H1 (cell line): ENCODE measurements at regions not wholly inside any gene's neighbourhood (a gene's known extent, or its start where the extent isn't known, plus 50 kb on each side); places are given as distances from the start of the nearest gene placed in this dataset.
A peak's percentile ranks its signal among the peaks of the same experiment; 100 is the strongest.

Experiments
- CTCF ChIA-PET: fragments of 300-600 bp; sonication (Branson Sonifier 250); formaldehyde crosslinking; loops from one replicate; lab custom pipeline; 2021; ENCODE audit not compliant: partially characterized antibody; lab: Charles Lee
- POLR2A ChIA-PET: fragments of 300-600 bp; sonication (Branson Sonifier 250); formaldehyde crosslinking; loops from one replicate; lab custom pipeline; 2021; ENCODE audit warnings: inconsistent platforms; ENCODE audit not compliant: partially characterized antibody; lab: Charles Lee
- DNase-seq, 2 experiments: peaks; one replicate each; pipeline versions ENCODE4 v3.0.0 to v3.0.0-alpha.2; 2010 to 2022; ENCODE audit warnings: low spot score in 2 of 2, low read depth in 1 of 2, mixed read lengths in 1 of 2
- FAIRE-seq: peaks from 2 replicates; lab custom pipeline; 2011; peaks lifted over from hg19 to GRCh38; lab: Jason Lieb, UNC
- H2AFZ ChIP-seq: 2 replicates; pipeline ENCODE4 v1.8.1; 2012; ENCODE audit warnings: low read length, inconsistent platforms
- H2AK5ac ChIP-seq: 2 replicates; pipeline ENCODE4 v1.6.1; 2013; ENCODE audit warnings: low read depth, low read length
- H2BK120ac ChIP-seq: replicated peaks from 2 replicates; pipeline ENCODE3; 2013; ENCODE audit warnings: low read depth, low read length, inconsistent platforms
- H2BK12ac ChIP-seq: 2 replicates; pipeline ENCODE4 v1.6.1; 2013; ENCODE audit warnings: low read depth, low read length
- H2BK15ac ChIP-seq: 2 replicates; pipeline ENCODE4 v1.6.1; 2013; ENCODE audit warnings: low read length
- H2BK20ac ChIP-seq: 2 replicates; pipeline ENCODE4 v1.6.1; 2013; ENCODE audit warnings: low read length
- H2BK5ac ChIP-seq: 2 replicates; pipeline ENCODE4 v1.6.1; 2013; ENCODE audit warnings: low read depth, low read length
- H3K14ac ChIP-seq: 2 replicates; pipeline ENCODE4 v1.6.1; 2013; ENCODE audit warnings: inconsistent platforms; ENCODE audit not compliant: insufficient read length
- H3K18ac ChIP-seq: 2 replicates; pipeline ENCODE4 v1.6.1; 2013; ENCODE audit warnings: low read length; ENCODE audit errors: extremely low read depth
- H3K23ac ChIP-seq: 2 replicates; pipeline ENCODE4 v1.6.1; 2013; ENCODE audit warnings: inconsistent platforms; ENCODE audit not compliant: insufficient read length
- H3K23me2 ChIP-seq: 2 replicates; pipeline ENCODE4 v1.6.1; 2013; ENCODE audit warnings: low read depth, low read length
- H3K27ac ChIP-seq: 2 replicates; pipeline ENCODE4 v1.6.1; 2011; ENCODE audit warnings: low read depth, low read length, inconsistent platforms
- H3K27me3 ChIP-seq, 4 experiments: replicated peaks in 1 of 4; 1 replicate in 1 of 4; 2 replicates in 3 of 4; pipeline versions ENCODE4 v1.6.1 to v1.8.1; 2011 to 2013; ENCODE audit warnings: low read length in 3 of 4, mild to moderate bottlenecking in 3 of 4, inconsistent platforms in 2 of 4, mixed read lengths in 2 of 4, moderate library complexity in 1 of 4; ENCODE audit not compliant: control insufficient read depth in 3 of 4, insufficient read depth in 3 of 4; ENCODE audit errors: extremely low read depth in 1 of 4
- H3K36me3 ChIP-seq, 4 experiments: 2 replicates each; pipeline versions ENCODE4 v1.6.1 to v1.8.1; 2011 to 2013; ENCODE audit warnings: mild to moderate bottlenecking in 4 of 4, low read length in 3 of 4, moderate library complexity in 2 of 4, control low read depth in 1 of 4, inconsistent platforms in 1 of 4; ENCODE audit not compliant: insufficient read depth in 4 of 4, control insufficient read depth in 2 of 4
- H3K4ac ChIP-seq: replicated peaks from 2 replicates; pipeline ENCODE3; 2013; ENCODE audit warnings: low read length, low read depth, mixed read lengths, inconsistent platforms; ENCODE audit not compliant: insufficient read length
- H3K4me1 ChIP-seq, 4 experiments: replicated peaks in 1 of 4; 1 replicate in 1 of 4; 2 replicates in 3 of 4; pipeline versions ENCODE4 v1.6.1 to v1.8.1; 2011 to 2013; ENCODE audit warnings: low read length in 3 of 4, inconsistent platforms in 2 of 4, mixed read lengths in 1 of 4; ENCODE audit not compliant: insufficient read depth in 4 of 4, control insufficient read depth in 3 of 4
- H3K4me2 ChIP-seq, 2 experiments: 2 replicates each; pipeline versions ENCODE4 v1.6.1 to v1.8.1; 2011 to 2013; ENCODE audit warnings: low read depth in 2 of 2, low read length in 2 of 2, control low read depth in 1 of 2, inconsistent platforms in 1 of 2, mild to moderate bottlenecking in 1 of 2; ENCODE audit not compliant: insufficient read depth in 1 of 2
- H3K4me3 ChIP-seq, 4 experiments: fragments of 200-600, 300-600 bp in 1 of 4; sonication (generic), shearing (Covaris generic), sonication (Bioruptor Twin) in 1 of 4; 2 replicates each; pipeline versions ENCODE4 v1.5.1 to v1.8.1; 2011 to 2016; ENCODE audit warnings: low read length in 4 of 4, low read depth in 3 of 4, control low read depth in 2 of 4, inconsistent platforms in 2 of 4, mild to moderate bottlenecking in 2 of 4, mixed read lengths in 1 of 4, moderate library complexity in 1 of 4; ENCODE audit not compliant: insufficient read depth in 2 of 4; ENCODE audit errors: extremely low read depth in 1 of 4
- H3K56ac ChIP-seq: replicated peaks from 2 replicates; pipeline ENCODE3; 2013; ENCODE audit warnings: low read depth, mild to moderate bottlenecking, mixed read lengths, low read length, inconsistent platforms; ENCODE audit not compliant: insufficient read length
- H3K79me1 ChIP-seq: 2 replicates; pipeline ENCODE4 v1.6.1; 2013; ENCODE audit warnings: low read depth, low read length, control low read depth
- H3K79me2 ChIP-seq, 2 experiments: 2 replicates each; pipeline versions ENCODE4 v1.6.1 to v1.8.1; 2012 to 2013; ENCODE audit warnings: low read length in 2 of 2, mild to moderate bottlenecking in 2 of 2, inconsistent platforms in 1 of 2; ENCODE audit not compliant: insufficient read depth in 2 of 2, control insufficient read depth in 1 of 2
- H3K9ac ChIP-seq, 4 experiments: replicated peaks in 1 of 4; 1 replicate in 1 of 4; 2 replicates in 3 of 4; pipeline versions ENCODE4 v1.6.1 to v1.8.1; 2011 to 2013; ENCODE audit warnings: low read depth in 3 of 4, low read length in 3 of 4, control low read depth in 2 of 4, mild to moderate bottlenecking in 2 of 4, moderate library complexity in 2 of 4, inconsistent platforms in 1 of 4; ENCODE audit errors: extremely low read depth in 1 of 4
- H3K9me3 ChIP-seq, 2 experiments: 2 replicates each; pipeline versions ENCODE4 v1.6.1 to v1.8.1; 2012 to 2013; ENCODE audit warnings: mild to moderate bottlenecking in 2 of 2, moderate library complexity in 2 of 2, control low read depth in 1 of 2, inconsistent platforms in 1 of 2, low read depth in 1 of 2, low read length in 1 of 2, mixed read lengths in 1 of 2; ENCODE audit not compliant: insufficient read depth in 2 of 2
- H4K20me1 ChIP-seq, 2 experiments: replicated peaks in 1 of 2; 2 replicates each; pipeline versions ENCODE3 to v1.8.1; 2011 to 2013; ENCODE audit warnings: inconsistent platforms in 2 of 2, low read length in 2 of 2, mild to moderate bottlenecking in 1 of 2; ENCODE audit not compliant: insufficient read depth in 2 of 2, control insufficient read depth in 1 of 2
- H4K5ac ChIP-seq: 2 replicates; pipeline ENCODE4 v1.6.1; 2013; ENCODE audit warnings: low read length, low read depth, mixed read lengths, inconsistent platforms; ENCODE audit not compliant: insufficient read length
- H4K8ac ChIP-seq: 2 replicates; pipeline ENCODE4 v1.8.0; 2013; ENCODE audit warnings: mild to moderate bottlenecking, moderate library complexity, low read length, inconsistent platforms; ENCODE audit not compliant: insufficient read depth; ENCODE audit errors: extremely low read depth
- H4K91ac ChIP-seq: replicated peaks from 2 replicates; pipeline ENCODE3; 2013; ENCODE audit warnings: low read length, mixed read lengths, inconsistent platforms; ENCODE audit not compliant: insufficient read length
- ATF2 ChIP-seq: IDR thresholded peaks from 2 replicates; pipeline ENCODE4 v1.6.1; 2012; ENCODE audit warnings: low read length, inconsistent platforms
- CHD1 ChIP-seq: IDR thresholded peaks from 2 replicates; pipeline ENCODE4 v1.6.1; 2012; ENCODE audit warnings: low read depth, low read length, improper control_type of control experiment
- CHD2 ChIP-seq: IDR thresholded peaks from 2 replicates; pipeline ENCODE4 v1.6.1; 2012; ENCODE audit warnings: low read length, improper control_type of control experiment
- CREB1 ChIP-seq: IDR thresholded peaks from 2 replicates; pipeline ENCODE4 v1.6.1; 2012; ENCODE audit warnings: inconsistent platforms
- KDM1A ChIP-seq: fragments of 200-600, 300-600 bp; sonication (generic); IDR thresholded peaks from 2 replicates; pipeline ENCODE4 v1.7.1; 2016; ENCODE audit warnings: mild to moderate bottlenecking, low read length, borderline replicate concordance
- KDM5A ChIP-seq: fragments of 200-600 bp; IDR thresholded peaks from 2 replicates; pipeline ENCODE4 v1.7.1; 2012; ENCODE audit warnings: mild to moderate bottlenecking, low read length, inconsistent platforms, mixed read lengths
- RXRA ChIP-seq: IDR thresholded peaks from 2 replicates; pipeline ENCODE4 v1.6.1; 2011; ENCODE audit warnings: low read depth, mild to moderate bottlenecking, low read length, moderate library complexity; ENCODE audit not compliant: insufficient read depth
- SAP30 ChIP-seq: fragments of 300-600 bp; sonication (generic); IDR thresholded peaks from 2 replicates; pipeline ENCODE4 v1.7.1; 2012; ENCODE audit warnings: low read length, moderate library complexity, mild to moderate bottlenecking, inconsistent platforms; ENCODE audit not compliant: insufficient read depth, insufficient replicate concordance
- SRF ChIP-seq: IDR thresholded peaks from 2 replicates; pipeline ENCODE4 v1.6.1; 2011; ENCODE audit warnings: mild to moderate bottlenecking, low read depth, low read length, moderate library complexity
- WGBS, 2 experiments: shearing (Covaris generic) in 1 of 2; methylation state at CpG; one replicate each; pipeline versions ENCODE4 v1.1.6 to v1.1.7; 2013 to 2015; ENCODE audit warnings: low lambda C conversion rate in 2 of 2, mixed read lengths in 2 of 2, inconsistent platforms in 1 of 2, low coverage in 1 of 2, missing lambda C conversion rate in 1 of 2; ENCODE audit not compliant: insufficient replicate concordance in 2 of 2, insufficient coverage in 1 of 2, insufficient read length in 1 of 2; ENCODE audit errors: extremely low coverage in 1 of 2, missing lambda C conversion rate in 1 of 2; 5-methylcytosine and 5-hydroxymethylcytosine counted together

GRCh38 chr6:163637524-163637923 is 223.0 kb downstream of the QKI start:
- CTCF ChIA-PET: no interaction called here
- Histone ChIP-seq H3K9me3 (0 out of 4 replicates have a peak, but pooled peaks cover 0 to 3% of the 10 kb centered on the region in 2 experiments), H3K36me3 (no peaks in the 10 kb centered on the region), H3K56ac (no peak overlapping the region), H2AFZ (no peak overlapping the region), H3K9ac (no peak overlapping the region), H2BK5ac (no peak overlapping the region), H3K4me2 (no peak overlapping the region), H4K5ac (no peak overlapping the region), H2BK12ac (no peak overlapping the region), H4K8ac (no peak overlapping the region), H2BK20ac (0 out of 2 replicates have a peak overlapping the region, but pooled peaks have one; percentile 41), H2BK15ac (no peak overlapping the region), H4K20me1 (peaks cover 0 to 2% of the 10 kb centered on the region in 2 experiments), H3K79me1 (no peaks in the 10 kb centered on the region), H3K23ac (no peak overlapping the region), H3K23me2 (peaks cover 3% of the 10 kb centered on the region; the same call in 1 of the 2 replicates), H2BK120ac (no peak overlapping the region), H3K14ac (no peak overlapping the region), H3K4me3 (no peak overlapping the region), H3K27ac (no peak overlapping the region), H3K79me2 (no peaks in the 10 kb centered on the region; a peak in 1 of 4 replicates), H3K27me3 (no peaks in the 10 kb centered on the region), H3K18ac (no peak overlapping the region), H2AK5ac (no peak overlapping the region), H3K4me1 (peaks cover 5 to 20% (median 13%) of the 10 kb centered on the region in 4 experiments), H3K4ac (no peak overlapping the region), H4K91ac (no peak overlapping the region)
- no peak for FAIRE-seq
- POLR2A ChIA-PET: no interaction called here
- no peak for DNase-seq
- WGBS, 2 experiments: 77% methylated on average over 3 of the region's 3 CpGs; no CpG with 5 or more reads in 1 of the 2 experiments
- TF ChIP-seq RXRA (no peak), CREB1 (no peak), CHD1 (no peak), KDM5A (no peak), ATF2 (no peak), CHD2 (no peak), SRF (no peak), SAP30 (no peak), KDM1A (no peak)
